ENCODE measurements at regions not wholly inside any gene's neighbourhood (a gene's known extent, or its start where the extent isn't known, plus 50 kb on each side); places are given as distances from the start of the nearest gene placed in this dataset.
"Not testable (repeated sequence)": the region's sequence is repeated elsewhere in the genome, so short reads cannot be mapped to it uniquely, and the experiment has no call there.

- no peak for DNase-seq (ENCODE audit: low read depth in 1 of 2, low spot score in 1 of 2)
Measured at GRCh38 chr2:189308056-189308790, 128.7 kb upstream of the COL5A2 start.

GRCh38 chr2:189309331-189309730 lies 129.8 kb upstream of the COL5A2 start:
- DNase-seq (ENCODE audit: low read depth in 1 of 2, low spot score in 1 of 2), result no peak

DNA sequence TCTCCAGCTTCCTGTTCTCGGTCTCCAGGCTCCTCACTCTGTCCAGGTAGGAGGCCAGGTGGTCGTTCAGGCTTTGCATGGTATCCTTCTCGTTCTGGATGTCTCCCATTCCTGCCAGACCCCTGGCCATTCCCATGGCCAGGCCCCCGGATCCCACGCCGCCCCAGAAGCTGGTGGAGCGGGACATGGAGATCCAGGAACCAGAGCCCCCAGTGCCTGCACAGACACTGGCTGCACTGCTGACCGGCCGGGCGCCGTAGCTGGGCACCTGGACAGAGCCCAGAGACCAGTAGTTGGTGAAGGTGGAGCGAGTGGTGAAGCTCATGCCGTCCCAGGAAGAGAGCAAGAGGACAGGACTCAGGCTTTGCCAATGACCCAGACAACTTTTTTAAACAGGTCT lies 129.1 kb upstream of the WDR75 start:
- no peak for DNase-seq (ENCODE audit: low read depth in 1 of 2, low spot score in 1 of 2)

DNA sequence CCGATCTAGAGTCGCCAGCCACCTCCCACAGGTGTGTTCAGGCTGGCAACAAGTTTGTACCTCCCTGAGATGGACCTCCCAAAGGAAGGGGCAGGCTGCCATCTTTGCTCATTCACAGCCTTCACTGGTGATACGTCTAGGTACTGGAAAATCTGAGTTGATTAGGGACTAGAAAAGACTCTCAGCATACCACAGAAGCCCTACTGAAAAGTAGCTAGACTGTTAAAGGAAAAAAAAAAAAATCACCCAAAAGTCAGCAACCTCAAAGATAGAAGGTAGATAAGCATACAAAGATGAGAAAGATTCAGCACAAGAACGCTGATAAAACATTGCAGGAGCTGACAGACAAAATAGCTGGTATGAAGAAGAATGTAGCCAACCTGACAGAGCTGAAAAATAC lies 128.6 kb upstream of the WDR75 start:
- no peak for DNase-seq (ENCODE audit: low read depth in 1 of 2, low spot score in 1 of 2)

DNA sequence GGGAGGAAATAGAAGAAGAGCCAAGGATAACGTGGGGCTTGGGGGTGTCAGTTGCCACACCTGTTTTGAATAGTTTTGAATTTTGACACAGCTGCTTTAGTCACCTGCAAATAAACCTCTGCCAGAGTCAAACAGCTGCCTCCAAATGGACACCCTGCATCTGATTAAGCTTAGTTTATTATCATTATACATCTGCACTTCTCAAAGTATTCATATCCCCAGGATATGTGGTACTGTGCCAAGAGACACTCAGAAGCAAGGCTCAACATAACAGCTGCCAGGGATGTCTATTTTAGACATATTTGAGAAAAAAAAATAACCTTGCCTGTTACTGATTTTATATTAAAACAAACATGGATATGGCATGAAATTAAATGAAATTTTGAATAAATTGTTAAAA lies 122.5 kb upstream of the WDR75 start:
- no peak for DNase-seq (ENCODE audit: low read depth in 1 of 2, low spot score in 1 of 2)

DNA sequence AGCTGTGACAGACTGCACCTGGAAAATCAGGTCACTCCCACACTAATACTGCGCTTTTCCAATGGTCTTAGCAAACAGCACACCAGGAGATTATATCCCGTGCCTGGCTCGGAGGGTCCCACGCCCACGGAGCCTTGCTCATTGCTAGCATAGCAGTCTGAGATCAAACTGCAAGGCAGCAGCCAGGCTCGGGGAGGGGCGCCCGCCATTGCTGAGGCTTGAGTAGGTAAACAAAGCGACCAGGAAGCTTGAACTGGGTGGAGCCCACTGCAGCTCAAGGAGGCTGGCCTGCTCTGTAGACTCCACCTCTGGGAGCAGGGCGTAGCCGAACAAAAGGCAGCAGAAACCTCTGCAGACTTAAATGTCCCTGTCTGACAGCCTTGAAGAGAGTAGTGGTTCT lies 121.8 kb upstream of the WDR75 start:
- not testable (repeated sequence) for DNase-seq (ENCODE audit: low read depth in 1 of 2, low spot score in 1 of 2)

- no peak for DNase-seq (ENCODE audit: low read depth in 1 of 2, low spot score in 1 of 2)
Measured at GRCh38 chr2:189327879-189328847, 113.1 kb upstream of the WDR75 start.

- no peak for DNase-seq (ENCODE audit: low read depth in 1 of 2, low spot score in 1 of 2)
Measured at GRCh38 chr2:189328848-189329245, 112.4 kb upstream of the WDR75 start.

- no peak for DNase-seq (ENCODE audit: low read depth in 1 of 2, low spot score in 1 of 2)
Measured at GRCh38 chr2:189336276-189336975, 104.8 kb upstream of the WDR75 start.

- no peak for DNase-seq (ENCODE audit: low read depth in 1 of 2, low spot score in 1 of 2)
Measured at GRCh38 chr2:189337656-189338055, 103.6 kb upstream of the WDR75 start.

GRCh38 chr2:189338115-189338514 lies 103.2 kb upstream of the WDR75 start:
- no peak for DNase-seq (ENCODE audit: low read depth in 1 of 2, low spot score in 1 of 2)

DNA sequence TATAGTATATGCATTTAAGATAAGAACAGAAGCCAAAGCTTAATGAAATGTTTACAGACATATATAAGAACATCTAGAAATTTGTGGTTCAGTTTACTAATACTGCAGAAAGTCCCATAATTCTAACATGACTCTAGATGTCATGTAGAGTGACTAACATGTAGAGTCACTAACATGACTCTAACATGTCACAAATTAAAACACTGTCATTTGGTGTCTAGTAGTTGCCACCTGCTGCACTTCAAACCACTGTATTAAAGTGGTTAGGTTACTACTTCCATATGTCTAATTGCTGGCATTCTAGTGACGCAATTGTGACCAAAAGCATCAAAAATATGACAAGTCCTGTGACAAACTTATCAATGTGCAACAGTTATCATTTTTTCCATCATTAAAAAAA lies 100.2 kb upstream of the WDR75 start:
- DNase-seq (ENCODE audit: low read depth in 1 of 2, low spot score in 1 of 2), result no peak

DNA sequence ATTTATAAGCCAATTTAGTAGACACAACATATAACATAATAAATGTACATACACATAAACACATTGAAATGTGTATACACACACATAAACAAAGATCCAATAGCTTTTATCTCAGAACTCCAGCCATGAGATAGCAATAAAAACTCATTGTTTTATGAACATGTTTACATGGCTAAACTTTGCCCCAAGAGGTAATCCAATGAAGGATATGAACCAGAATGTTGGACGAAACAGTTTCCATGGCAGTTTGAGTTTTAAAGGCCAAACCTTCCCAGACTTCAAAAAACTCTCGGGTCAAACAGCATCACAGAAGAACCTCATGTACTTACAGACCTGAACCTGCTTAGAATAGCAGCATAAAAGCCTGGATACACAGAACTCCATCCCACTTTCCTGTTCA lies 97.2 kb upstream of the WDR75 start:
- DNase-seq (ENCODE audit: low read depth in 1 of 2, low spot score in 1 of 2), result no peak

DNA sequence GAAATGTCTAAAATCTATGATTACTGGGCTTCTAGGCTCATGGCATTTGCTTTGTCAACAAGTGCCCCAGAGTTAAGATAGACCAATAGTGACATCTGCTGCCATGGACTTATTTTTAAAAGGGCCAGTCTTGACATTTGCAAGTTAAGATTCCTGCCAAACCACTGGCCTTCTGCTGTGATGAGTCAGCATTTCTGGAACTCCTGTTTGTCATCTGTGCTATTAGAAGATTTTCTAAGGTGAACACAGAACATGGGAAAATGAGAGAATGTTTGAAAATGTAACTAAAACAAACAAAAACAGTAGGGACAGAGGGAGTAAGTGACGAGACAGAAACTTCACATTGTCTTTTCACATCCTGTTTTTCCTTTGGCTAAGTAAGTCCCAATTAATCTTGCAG lies 93.7 kb upstream of the WDR75 start:
- DNase-seq (ENCODE audit: low read depth in 1 of 2, low spot score in 1 of 2), result peak in 1 of 2 donors; percentile 7

DNA sequence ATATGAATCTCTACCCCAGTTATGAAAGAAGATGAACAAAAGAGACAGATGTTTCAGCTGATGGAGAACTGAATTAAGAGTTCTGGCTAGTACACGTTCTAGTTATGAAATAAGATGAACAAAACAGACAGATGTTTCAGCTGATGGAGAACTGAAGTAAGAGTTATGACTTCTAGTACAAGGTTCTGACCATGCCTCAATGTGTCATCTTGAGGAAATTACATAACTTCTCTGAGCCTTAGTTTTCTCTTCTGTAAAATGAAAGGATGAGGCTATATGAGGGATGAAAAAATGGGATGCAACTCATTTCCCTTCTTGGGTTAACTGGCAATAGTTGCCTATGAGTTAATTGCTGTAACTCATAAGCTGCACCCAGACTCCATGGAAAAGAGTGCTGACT lies 92.9 kb upstream of the WDR75 start:
- DNase-seq (ENCODE audit: low read depth in 1 of 2, low spot score in 1 of 2), result no peak

DNA sequence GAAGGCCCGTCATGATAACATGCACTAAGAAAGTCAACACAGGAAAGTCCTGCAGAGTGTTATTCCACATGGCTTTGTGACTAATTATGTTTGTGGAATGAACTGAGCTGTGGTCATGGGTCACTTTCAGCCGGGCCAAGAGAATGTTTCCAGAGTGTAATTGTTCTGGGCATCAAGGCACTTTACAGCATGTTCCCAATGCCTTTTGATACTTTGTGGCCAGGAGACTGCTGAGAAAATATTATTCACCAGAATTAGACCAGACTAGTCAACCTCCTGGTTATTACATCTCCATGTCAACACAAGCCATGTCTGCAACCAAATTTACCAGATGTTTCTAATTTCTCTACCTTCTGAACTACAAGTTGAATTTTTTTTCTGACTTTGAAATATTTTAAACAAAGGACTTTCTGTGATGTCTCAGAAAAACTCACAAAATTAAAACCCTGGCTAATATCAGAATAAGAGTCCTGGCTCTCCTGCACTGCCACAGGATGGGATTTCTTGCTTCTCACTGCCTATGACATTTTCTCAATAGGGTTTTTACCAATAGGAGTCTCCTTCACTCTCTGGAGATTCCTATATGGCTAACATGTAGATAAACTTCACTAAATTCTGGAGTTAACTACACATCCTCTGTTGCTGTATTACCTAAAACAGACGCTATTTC lies 90.6 kb upstream of the WDR75 start:
- DNase-seq (ENCODE audit: low read depth in 1 of 2, low spot score in 1 of 2), result no peak

DNA sequence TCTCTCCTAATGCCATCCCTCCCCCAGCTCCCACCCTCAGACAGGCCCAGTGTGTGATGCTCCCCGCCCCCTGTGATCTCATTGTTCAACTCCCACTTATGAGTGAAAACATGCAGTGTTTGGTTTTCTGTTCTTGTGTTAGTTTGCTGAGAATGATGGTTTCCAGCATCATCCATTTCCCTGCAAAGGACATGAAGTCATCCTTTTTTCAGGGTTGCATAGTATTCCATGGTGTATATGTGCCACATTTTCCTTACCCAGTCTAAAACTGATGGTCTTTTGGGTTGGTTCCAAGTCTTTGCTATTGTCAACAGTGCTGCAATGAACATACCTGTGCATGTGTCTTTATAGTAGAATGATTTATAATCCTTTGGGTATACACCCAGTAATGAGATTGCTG lies 89.3 kb upstream of the WDR75 start:
- DNase-seq (ENCODE audit: low read depth in 1 of 2, low spot score in 1 of 2), result not testable (repeated sequence)

- not testable (repeated sequence) for DNase-seq (ENCODE audit: low read depth in 1 of 2, low spot score in 1 of 2)
Measured at GRCh38 chr2:189357375-189357774, 83.9 kb upstream of the WDR75 start.

DNA sequence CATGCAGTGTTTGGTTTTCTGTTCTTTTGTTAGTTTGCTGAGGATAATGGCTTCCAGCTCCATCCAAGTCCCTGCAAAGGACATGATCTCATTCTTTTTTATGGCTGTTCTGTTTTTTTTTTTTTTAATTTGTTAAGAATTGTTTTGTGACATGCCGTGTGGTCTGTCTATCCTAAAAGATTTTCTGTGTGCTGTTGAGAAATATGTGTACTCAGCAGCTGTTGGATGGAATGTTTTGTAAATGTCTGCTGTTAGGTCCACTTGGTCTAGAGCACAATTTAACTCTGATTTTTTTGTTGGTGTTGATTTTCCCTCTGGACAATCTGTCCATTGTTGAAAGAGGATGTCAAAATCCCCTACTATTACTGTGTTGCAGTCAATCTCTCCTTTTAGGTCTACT lies 80.4 kb upstream of the WDR75 start:
- no peak for DNase-seq (ENCODE audit: low read depth in 1 of 2, low spot score in 1 of 2)

DNA sequence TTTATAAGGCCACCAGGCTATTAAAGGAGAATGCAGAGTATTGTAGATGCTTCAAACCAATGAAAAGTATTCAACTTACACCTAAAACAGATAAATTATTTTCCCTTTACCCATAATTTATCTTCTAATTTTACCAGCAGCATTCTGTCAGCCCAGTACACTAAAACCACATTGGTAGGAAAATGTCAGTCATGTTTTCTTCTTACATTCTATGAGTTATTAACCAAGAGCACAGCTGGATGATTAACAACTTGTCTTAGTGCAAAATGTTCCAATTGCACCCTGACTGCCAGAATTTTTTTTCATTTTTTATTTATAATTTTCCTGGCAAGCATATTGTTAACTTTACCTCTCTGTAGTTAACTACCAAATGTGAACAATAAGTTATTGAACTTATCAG lies 79.0 kb upstream of the WDR75 start:
- no peak for DNase-seq (ENCODE audit: low read depth in 1 of 2, low spot score in 1 of 2)

GRCh38 chr2:189363559-189363958 lies 77.7 kb upstream of the WDR75 start:
- DNase-seq (ENCODE audit: low read depth in 1 of 2, low spot score in 1 of 2), result no peak
